ENCODE measurements at regions not wholly inside any gene's neighbourhood (a gene's known extent, or its start where the extent isn't known, plus 50 kb on each side); places are given as distances from the start of the nearest gene placed in this dataset.

- in situ Hi-C loops (cut with HindIII; ENCODE audit: low pct_unique_long_range_greater_than_20kb, low sequenced_read_pairs), result no loop called here
- no peak for DNase-seq (ENCODE audit: low read depth)
Measured at GRCh38 chr11:32332990-32333319, 102.4 kb downstream of the WT1 start.

GRCh38 chr11:32333320-32333991, 101.9 kb downstream of the WT1 start:
- in situ Hi-C loops (cut with HindIII; ENCODE audit: low pct_unique_long_range_greater_than_20kb, low sequenced_read_pairs), result no loop called here
- no peak for DNase-seq (ENCODE audit: low read depth)

- in situ Hi-C loops (cut with HindIII; ENCODE audit: low pct_unique_long_range_greater_than_20kb, low sequenced_read_pairs), result no loop called here
- no peak for DNase-seq (ENCODE audit: low read depth)
Measured at GRCh38 chr11:32334822-32335221, 100.5 kb downstream of the WT1 start.
